IMR-90 (cell line): ENCODE measurements at regions not wholly inside any gene's neighbourhood (a gene's known extent, or its start where the extent isn't known, plus 50 kb on each side); places are given as distances from the start of the nearest gene placed in this dataset.

Experiments used
- ATAC-seq: fragments of 200-7000 bp; cut with Tn5 transposase; 2 replicates; pipeline ENCODE4 v1.9.1; 2020; ENCODE audit warnings: low read depth, mild to moderate bottlenecking, moderate library complexity
- BruUV-seq: library from RNA; stranded (reverse); fragments of 400-500 nt; replicated peaks from 2 replicates; lab custom pipeline; 2021; lab: Mats Ljungman, UMichigan
- CTCF ChIA-PET: fragments of 300-600 bp; formaldehyde crosslinking; extraction: SDS; loops from one replicate; lab custom pipeline; 2021; ENCODE audit warnings: antibody characterized with exemption; lab: Yijun Ruan, JAX
- POLR2A ChIA-PET: fragments of 300-600 bp; sonication (Branson Sonifier 250); formaldehyde crosslinking; loops from one replicate; lab custom pipeline; 2022; ENCODE audit warnings: antibody characterized with exemption; ENCODE audit not compliant: unreplicated experiment; lab: Charles Lee
- DNase-seq: peaks from one replicate; pipeline ENCODE4 v3.0.0; 2013
- H2AFZ ChIP-seq: replicated peaks from 2 replicates; pipeline ENCODE3; 2013; ENCODE audit warnings: low read length, mild to moderate bottlenecking; ENCODE audit not compliant: poor library complexity
- H2AK5ac ChIP-seq: 2 replicates; pipeline ENCODE4 v1.6.1; 2013; ENCODE audit warnings: low read depth, low read length, inconsistent platforms
- H2AK9ac ChIP-seq: replicated peaks from 2 replicates; pipeline ENCODE3; 2013; ENCODE audit warnings: mild to moderate bottlenecking, low read depth, low read length, moderate library complexity; ENCODE audit not compliant: poor library complexity
- H2BK120ac ChIP-seq: 2 replicates; pipeline ENCODE4 v1.6.1; 2013; ENCODE audit warnings: low read depth, low read length, inconsistent platforms
- H2BK15ac ChIP-seq: 3 replicates; pipeline ENCODE4 v1.6.1; 2013; ENCODE audit warnings: low read depth, low read length, inconsistent platforms
- H2BK20ac ChIP-seq: 2 replicates; pipeline ENCODE4 v1.6.1; 2013; ENCODE audit warnings: low read depth, mild to moderate bottlenecking, inconsistent platforms, low read length, moderate library complexity
- H2BK5ac ChIP-seq: 2 replicates; pipeline ENCODE4 v1.6.1; 2013; ENCODE audit warnings: mild to moderate bottlenecking, low read depth, low read length, inconsistent platforms; ENCODE audit not compliant: poor library complexity, severe bottlenecking
- H3K14ac ChIP-seq: replicated peaks from 2 replicates; pipeline ENCODE4 v1.6.1; 2013; ENCODE audit warnings: low read depth, low read length, inconsistent platforms
- H3K18ac ChIP-seq: 2 replicates; pipeline ENCODE4 v1.6.1; 2013; ENCODE audit warnings: low read depth, low read length, control low read depth
- H3K23ac ChIP-seq: 2 replicates; pipeline ENCODE4 v1.6.1; 2013; ENCODE audit warnings: low read depth, low read length, inconsistent platforms
- H3K27ac ChIP-seq: 2 replicates; pipeline ENCODE4 v1.5.1; 2013; ENCODE audit warnings: mild to moderate bottlenecking, control low read depth, low read length; ENCODE audit not compliant: insufficient read depth
- H3K27me3 ChIP-seq: 2 replicates; pipeline ENCODE4 v1.6.1; 2013; ENCODE audit warnings: low read length; ENCODE audit not compliant: control insufficient read depth, insufficient read depth
- H3K36me3 ChIP-seq: 2 replicates; pipeline ENCODE4 v1.6.1; 2013; ENCODE audit warnings: low read length, mixed read lengths; ENCODE audit not compliant: control insufficient read depth, insufficient read depth
- H3K4ac ChIP-seq: 2 replicates; pipeline ENCODE4 v1.6.1; 2013; ENCODE audit warnings: low read depth, low read length, inconsistent platforms
- H3K4me1 ChIP-seq: 2 replicates; pipeline ENCODE4 v1.6.1; 2013; ENCODE audit warnings: low read length, mixed read lengths; ENCODE audit not compliant: control insufficient read depth, insufficient read depth
- H3K4me2 ChIP-seq: 2 replicates; pipeline ENCODE4 v1.6.1; 2013; ENCODE audit warnings: low read depth, mild to moderate bottlenecking, control low read depth, low read length, moderate library complexity
- H3K4me3 ChIP-seq: 2 replicates; pipeline ENCODE4 v1.5.1; 2013; ENCODE audit warnings: low read depth, mild to moderate bottlenecking, control low read depth, low read length, moderate library complexity; ENCODE audit not compliant: insufficient read depth
- H3K56ac ChIP-seq: 2 replicates; pipeline ENCODE4 v1.6.1; 2013; ENCODE audit warnings: low read length, inconsistent platforms; ENCODE audit not compliant: insufficient read depth; ENCODE audit errors: extremely low read depth
- H3K79me1 ChIP-seq, 2 experiments: 2 replicates each; pipeline ENCODE4 v1.6.1; 2013; ENCODE audit warnings: low read length in 2 of 2, inconsistent platforms in 1 of 2, low read depth in 1 of 2
- H3K9ac ChIP-seq: 2 replicates; pipeline ENCODE4 v1.6.1; 2013; ENCODE audit warnings: low read depth, low read length, control low read depth
- H3K9me1 ChIP-seq: 2 replicates; pipeline ENCODE4 v1.6.1; 2013; ENCODE audit warnings: low read length, inconsistent platforms; ENCODE audit not compliant: insufficient read depth
- H3K9me3 ChIP-seq: 2 replicates; pipeline ENCODE4 v1.6.1; 2013; ENCODE audit warnings: low read length; ENCODE audit not compliant: control insufficient read depth, insufficient read depth
- H4K20me1 ChIP-seq: 2 replicates; pipeline ENCODE4 v1.6.1; 2013; ENCODE audit warnings: low read length, inconsistent platforms; ENCODE audit not compliant: insufficient read depth
- H4K5ac ChIP-seq: 2 replicates; pipeline ENCODE4 v1.6.1; 2013; ENCODE audit warnings: mild to moderate bottlenecking, low read depth, low read length, control low read depth
- H4K8ac ChIP-seq, 2 experiments: 2 replicates each; pipeline ENCODE4 v1.6.1; 2013; ENCODE audit warnings: low read depth in 2 of 2, low read length in 2 of 2, control low read depth in 1 of 2, inconsistent platforms in 1 of 2
- H4K91ac ChIP-seq: 2 replicates; pipeline ENCODE4 v1.6.1; 2013; ENCODE audit warnings: low read depth, low read length, inconsistent platforms; ENCODE audit not compliant: insufficient read depth
- BHLHE40 ChIP-seq: fragments of 150-350 bp; IDR thresholded peaks from 2 replicates; pipeline ENCODE4 v1.6.1; 2016; ENCODE audit warnings: mild to moderate bottlenecking, low read depth, low read length
- CEBPB ChIP-seq: IDR thresholded peaks from 2 replicates; pipeline ENCODE4 v1.6.1; 2012; ENCODE audit warnings: low read depth, low read length, improper control_type of control experiment
- FOS ChIP-seq: fragments of 150-350 bp; IDR thresholded peaks from 2 replicates; pipeline ENCODE4 v1.6.1; 2016; ENCODE audit warnings: low read depth, low read length
- MAFK ChIP-seq: IDR thresholded peaks from 2 replicates; pipeline ENCODE4 v1.6.1; 2012; ENCODE audit warnings: low read depth, low read length, improper control_type of control experiment
- MAZ ChIP-seq: IDR thresholded peaks from 2 replicates; pipeline ENCODE4 v1.6.1; 2012; ENCODE audit warnings: low read depth, mild to moderate bottlenecking, low read length, improper control_type of control experiment, moderate library complexity, borderline replicate concordance
- NFE2L2 ChIP-seq: fragments of 150-350 bp; IDR thresholded peaks from 2 replicates; pipeline ENCODE4 v1.6.1; 2016; ENCODE audit warnings: low read depth, mild to moderate bottlenecking, low read length
- RAD21 ChIP-seq: IDR thresholded peaks from 2 replicates; pipeline ENCODE4 v1.6.1; 2012; ENCODE audit warnings: low read length, improper control_type of control experiment
- RFX5 ChIP-seq: IDR thresholded peaks from 2 replicates; pipeline ENCODE4 v1.8.0; 2012; ENCODE audit warnings: low read depth, mild to moderate bottlenecking, low read length, moderate library complexity
- SMC3 ChIP-seq: fragments of 150-350 bp; IDR thresholded peaks from 2 replicates; pipeline ENCODE4 v1.6.1; 2016; ENCODE audit warnings: low read depth, mild to moderate bottlenecking, antibody characterized with exemption, low read length, moderate library complexity
- WGBS, 2 experiments: methylation state at CpG; one replicate each; pipeline versions ENCODE4 v1.1.5 to v1.1.7; 2013; ENCODE audit warnings: missing lambda C conversion rate in 2 of 2; ENCODE audit not compliant: insufficient read length in 1 of 2; ENCODE audit errors: extremely low coverage in 2 of 2; 5-methylcytosine and 5-hydroxymethylcytosine counted together
- dilution Hi-C: fragments of 300-500 bp; cut with HindIII; formaldehyde crosslinking; loops from one replicate; pipeline ENCODE4 v1.14.3; 2018; ENCODE audit warnings: low sequenced_read_pairs; ENCODE audit not compliant: unreplicated experiment
- in situ Hi-C: fragments of 300-500 bp; cut with MboI; formaldehyde crosslinking; loops from 3 replicates; pipeline ENCODE4 v1.14.3; 2019; ENCODE audit warnings: low sequenced_read_pairs, inconsistent platforms, mixed read lengths
- intact Hi-C: fragments of 100-400 bp; cut with micrococcal nuclease; formaldehyde crosslinking; loops from 2 replicates; pipeline ENCODE4 v1.10.0; 2022
- TF ChIP-seq, protein P1 (sequence below): fragments of 150-350 bp; IDR thresholded peaks from 2 replicates; pipeline ENCODE4 v1.6.1; 2017; ENCODE audit warnings: mild to moderate bottlenecking, antibody characterized with exemption, low read length, low read depth

DNA sequence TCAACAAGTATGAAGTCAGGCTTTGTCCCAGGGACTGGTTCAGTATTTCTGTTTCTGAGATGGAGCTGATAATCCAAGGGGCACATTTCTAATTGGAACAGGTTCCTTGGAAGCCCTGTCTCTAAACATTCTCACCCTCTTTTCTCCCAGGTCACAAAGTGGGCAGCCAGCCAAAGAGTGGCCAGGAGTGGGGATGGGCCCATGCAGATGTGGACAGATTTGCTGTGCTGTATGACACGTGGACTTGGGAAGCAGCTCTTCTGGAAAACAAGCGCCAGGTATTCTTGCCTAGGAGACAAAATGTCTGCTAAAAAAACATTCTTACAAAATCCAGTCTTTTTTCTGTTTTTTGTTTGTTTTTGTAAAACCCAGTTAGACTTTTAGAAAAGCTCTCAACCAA is 140.2 kb downstream of the CD164 start:
- CTCF ChIA-PET, result interaction anchor here (0.7 kb wide), 2 partner anchors 10 to 14 kb away, joined by 3 read pairs; no protein-coding TSS in a partner anchor
- Histone ChIP-seq H4K91ac (no peak overlapping the region), H2BK20ac (no peak overlapping the region)

More for the DNA sequence above, 140.2 kb downstream of the CD164 start:
- dilution Hi-C loops (no loop called here), intact Hi-C loops (no loop called here), in situ Hi-C loops (no loop called here)
- Histone ChIP-seq H3K27me3 (no peaks in the 10 kb centered on the region), H2BK5ac (no peak overlapping the region), H4K20me1 (no peaks in the 10 kb centered on the region), H3K9me3 (no peaks in the 10 kb centered on the region), H4K5ac (no peak overlapping the region), H2AK5ac (no peak overlapping the region), H2AK9ac (no peak overlapping the region), H3K79me1 (no peaks in the 10 kb centered on the region), H3K4me1 (no peaks in the 10 kb centered on the region), H3K4me2 (no peak overlapping the region), H3K36me3 (no peaks in the 10 kb centered on the region), H3K23ac (no peak overlapping the region), H3K4ac (no peak overlapping the region), H2BK15ac (no peak overlapping the region), H3K9ac (no peak overlapping the region), H3K18ac (no peak overlapping the region), H3K27ac (no peak overlapping the region), H4K8ac (no peak overlapping the region), H2BK120ac (no peak overlapping the region), H3K4me3 (no peak overlapping the region), H3K56ac (no peak overlapping the region), H3K14ac (no peak overlapping the region), H2AFZ (no peak overlapping the region), H3K9me1 (no peaks in the 10 kb centered on the region)
- TF ChIP-seq CEBPB (no peak), NFE2L2 (no peak), RAD21 (no peak), SMC3 (no peak), MAZ (no peak), MAFK (no peak), FOS (no peak), RFX5 (no peak), BHLHE40 (no peak)
- TF ChIP-seq, protein P1, sequence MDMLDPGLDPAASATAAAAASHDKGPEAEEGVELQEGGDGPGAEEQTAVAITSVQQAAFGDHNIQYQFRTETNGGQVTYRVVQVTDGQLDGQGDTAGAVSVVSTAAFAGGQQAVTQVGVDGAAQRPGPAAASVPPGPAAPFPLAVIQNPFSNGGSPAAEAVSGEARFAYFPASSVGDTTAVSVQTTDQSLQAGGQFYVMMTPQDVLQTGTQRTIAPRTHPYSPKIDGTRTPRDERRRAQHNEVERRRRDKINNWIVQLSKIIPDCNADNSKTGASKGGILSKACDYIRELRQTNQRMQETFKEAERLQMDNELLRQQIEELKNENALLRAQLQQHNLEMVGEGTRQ, result no peak
- BruUV-seq, result no TSS peak
- WGBS, 2 experiments, result no CpG with 5 or more reads among the region's 2 CpGs
- POLR2A ChIA-PET, result no interaction called here
- no peak for DNase-seq
- no peak for ATAC-seq
